WERI-Rb-1 (cell line): ENCODE measurements at regions not wholly inside any gene's neighbourhood (a gene's known extent, or its start where the extent isn't known, plus 50 kb on each side); places are given as distances from the start of the nearest gene placed in this dataset.

ENCODE experiments used
- DNase-seq: peaks from one replicate; pipeline ENCODE4 v3.0.0-alpha.2; 2020
- H3K27ac ChIP-seq: fragments of 250-450 bp; sonication (Bioruptor Pico); 2 replicates; pipeline ENCODE4 v1.5.1; 2020; ENCODE audit warnings: mild to moderate bottlenecking, moderate library complexity
- H3K27me3 ChIP-seq: fragments of 250-450 bp; sonication (Bioruptor Pico); 2 replicates; pipeline ENCODE4 v1.5.1; 2021; ENCODE audit warnings: mild to moderate bottlenecking, low read depth, moderate library complexity; ENCODE audit not compliant: insufficient read depth, severe bottlenecking
- H3K36me3 ChIP-seq: fragments of 250-450 bp; sonication (Bioruptor Pico); 2 replicates; pipeline ENCODE4 v1.5.1; 2020; ENCODE audit warnings: mild to moderate bottlenecking, moderate library complexity
- H3K4me3 ChIP-seq: 2 replicates; pipeline ENCODE4 v1.5.1; 2011; ENCODE audit warnings: low read depth, mild to moderate bottlenecking, control low read depth, low read length
- H3K9me3 ChIP-seq: fragments of 250-450 bp; sonication (Bioruptor Pico); 2 replicates; pipeline ENCODE4 v1.5.1; 2021; ENCODE audit warnings: mild to moderate bottlenecking, moderate library complexity; ENCODE audit not compliant: severe bottlenecking
- CTCF ChIP-seq: IDR thresholded peaks from 2 replicates; pipeline ENCODE4 v1.5.1; 2011; ENCODE audit warnings: low read depth, mild to moderate bottlenecking, control low read depth, inconsistent platforms, low read length

GRCh38 chr18:10113121-10114022, 199.6 kb downstream of the VAPA start:
- DNase-seq, result no peak
- no peaks in the 10 kb centered on the region for H3K36me3 ChIP-seq
- H3K9me3 ChIP-seq, result no peaks in the 10 kb centered on the region
- TF ChIP-seq CTCF, result no peak
- H3K27ac ChIP-seq, result no peak overlapping the region
- no peaks in the 10 kb centered on the region for H3K27me3 ChIP-seq
- H3K4me3 ChIP-seq, result no peak overlapping the region

GRCh38 chr18:10114717-10115463, 201.1 kb downstream of the VAPA start:
- DNase-seq, result no peak
- H3K27ac ChIP-seq, result no peak overlapping the region
- no peaks in the 10 kb centered on the region for H3K36me3 ChIP-seq

GRCh38 chr18:10116574-10116973, 202.8 kb downstream of the VAPA start:
- no peak overlapping the region for H3K4me3 ChIP-seq
- H3K9me3 ChIP-seq, result peaks cover 4% of the 10 kb centered on the region
- no peaks in the 10 kb centered on the region for H3K36me3 ChIP-seq
- no peak for DNase-seq
- no peak overlapping the region for H3K27ac ChIP-seq
- H3K27me3 ChIP-seq, result no peaks in the 10 kb centered on the region
- TF ChIP-seq CTCF, result no peak

More at GRCh38 chr18:10114717-10115463, 201.1 kb downstream of the VAPA start:
- Histone ChIP-seq H3K4me3 (no peak overlapping the region), H3K9me3 (peaks cover 4% of the 10 kb centered on the region), H3K27me3 (no peaks in the 10 kb centered on the region)
- TF ChIP-seq CTCF, result no peak

- TF ChIP-seq CTCF, result no peak
- no peak for DNase-seq
- Histone ChIP-seq H3K27me3 (no peaks in the 10 kb centered on the region), H3K9me3 (peaks cover 4% of the 10 kb centered on the region), H3K36me3 (no peaks in the 10 kb centered on the region), H3K4me3 (no peak overlapping the region), H3K27ac (no peak overlapping the region)
Observed at GRCh38 chr18:10119528-10119927, 205.7 kb downstream of the VAPA start.

GRCh38 chr18:10119991-10120390, 206.2 kb downstream of the VAPA start:
- H3K27ac ChIP-seq, result no peak overlapping the region
- DNase-seq, result no peak
- no peak overlapping the region for H3K4me3 ChIP-seq
- no peak for TF ChIP-seq CTCF
- peaks cover 4% of the 10 kb centered on the region for H3K9me3 ChIP-seq
- no peaks in the 10 kb centered on the region for H3K36me3 ChIP-seq
- H3K27me3 ChIP-seq, result no peaks in the 10 kb centered on the region
